ENCODE measurements at regions not wholly inside any gene's neighbourhood (a gene's known extent, or its start where the extent isn't known, plus 50 kb on each side); places are given as distances from the start of the nearest gene placed in this dataset.

DNA sequence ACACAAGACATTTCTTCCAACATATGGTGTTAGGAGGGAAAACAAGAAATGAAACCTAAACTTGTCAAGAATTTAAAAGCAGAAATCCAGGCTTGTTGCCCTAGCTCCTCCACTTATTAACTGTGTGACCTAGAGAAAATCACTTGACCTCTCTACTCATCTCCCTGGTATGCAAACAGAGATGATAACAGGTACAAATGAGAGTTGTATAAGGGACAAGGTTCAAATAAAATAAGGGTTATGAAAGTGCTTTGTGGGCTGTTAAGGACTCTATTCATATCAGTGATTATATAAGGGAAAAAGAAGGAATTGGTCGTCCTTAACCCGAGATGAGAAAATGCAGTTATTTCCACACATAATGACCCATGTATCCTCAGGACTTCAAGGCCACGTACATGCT lies 372.7 kb upstream of the TENM4 start:
- H3K4me1 ChIP-seq, result no peaks in the 10 kb centered on the region
- no peaks in the 10 kb centered on the region for H3K9me3 ChIP-seq
- H3K4me3 ChIP-seq, result no peak overlapping the region
- ATAC-seq (ENCODE audit: low FRiP score in 2 of 2) (no peak), DNase-seq (no peak)
- WGBS, 2 donors, result 48 to 64% methylated on average over 3 of the region's 3 CpGs
- TF ChIP-seq POLR2AphosphoS5 (IDR thresholded peaks at IDR 0.05) (no peak), EP300 (IDR thresholded peaks at IDR 0.05) (no peak), POLR2A (IDR thresholded peaks at IDR 0.05) (no peak)
- TF ChIP-seq, protein P1, sequence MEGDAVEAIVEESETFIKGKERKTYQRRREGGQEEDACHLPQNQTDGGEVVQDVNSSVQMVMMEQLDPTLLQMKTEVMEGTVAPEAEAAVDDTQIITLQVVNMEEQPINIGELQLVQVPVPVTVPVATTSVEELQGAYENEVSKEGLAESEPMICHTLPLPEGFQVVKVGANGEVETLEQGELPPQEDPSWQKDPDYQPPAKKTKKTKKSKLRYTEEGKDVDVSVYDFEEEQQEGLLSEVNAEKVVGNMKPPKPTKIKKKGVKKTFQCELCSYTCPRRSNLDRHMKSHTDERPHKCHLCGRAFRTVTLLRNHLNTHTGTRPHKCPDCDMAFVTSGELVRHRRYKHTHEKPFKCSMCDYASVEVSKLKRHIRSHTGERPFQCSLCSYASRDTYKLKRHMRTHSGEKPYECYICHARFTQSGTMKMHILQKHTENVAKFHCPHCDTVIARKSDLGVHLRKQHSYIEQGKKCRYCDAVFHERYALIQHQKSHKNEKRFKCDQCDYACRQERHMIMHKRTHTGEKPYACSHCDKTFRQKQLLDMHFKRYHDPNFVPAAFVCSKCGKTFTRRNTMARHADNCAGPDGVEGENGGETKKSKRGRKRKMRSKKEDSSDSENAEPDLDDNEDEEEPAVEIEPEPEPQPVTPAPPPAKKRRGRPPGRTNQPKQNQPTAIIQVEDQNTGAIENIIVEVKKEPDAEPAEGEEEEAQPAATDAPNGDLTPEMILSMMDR (IDR thresholded peaks at IDR 0.05), result no peak
- H3K36me3 ChIP-seq, result no peaks in the 10 kb centered on the region
- no peaks in the 10 kb centered on the region for H3K27me3 ChIP-seq
- H3K27ac ChIP-seq, result no peak overlapping the region

DNA sequence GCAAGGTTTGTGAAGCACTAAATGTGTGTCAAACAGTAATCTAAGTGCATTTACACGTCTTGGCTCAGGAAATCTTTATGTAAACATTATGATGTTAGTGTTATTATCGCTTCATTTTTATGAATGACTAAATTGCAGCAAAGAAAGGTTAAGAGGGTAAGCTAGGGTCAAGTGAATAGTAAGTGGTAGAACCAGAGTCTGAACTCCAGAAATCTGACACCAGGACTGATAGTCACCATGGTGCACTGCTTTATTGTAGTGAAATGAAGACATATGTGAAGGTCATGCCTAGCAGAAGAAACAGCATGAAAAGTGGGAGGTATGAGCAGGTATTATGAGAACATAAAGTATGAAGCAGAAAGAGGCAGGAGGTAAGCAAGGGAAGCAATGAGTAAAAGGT lies 368.7 kb upstream of the TENM4 start:
- 24 to 25% methylated on average over 2 of the region's 2 CpGs for WGBS, 2 donors
- no peaks in the 10 kb centered on the region for H3K36me3 ChIP-seq
- no peak overlapping the region for H3K4me3 ChIP-seq
- DNase-seq, result peak in 1 of 2 donors; percentile 20
- TF ChIP-seq POLR2A (IDR thresholded peaks at IDR 0.05) (no peak), POLR2AphosphoS5 (IDR thresholded peaks at IDR 0.05) (no peak), EP300 (IDR thresholded peaks at IDR 0.05) (no peak)
- TF ChIP-seq, protein P1 (IDR thresholded peaks at IDR 0.05), result no peak
- no peak overlapping the region for H3K27ac ChIP-seq
- H3K27me3 ChIP-seq, result no peaks in the 10 kb centered on the region
- ATAC-seq (ENCODE audit: low FRiP score in 2 of 2), result peak in 1 of 2 donors; percentile 69
- no peaks in the 10 kb centered on the region for H3K4me1 ChIP-seq
- no peaks in the 10 kb centered on the region for H3K9me3 ChIP-seq

DNA sequence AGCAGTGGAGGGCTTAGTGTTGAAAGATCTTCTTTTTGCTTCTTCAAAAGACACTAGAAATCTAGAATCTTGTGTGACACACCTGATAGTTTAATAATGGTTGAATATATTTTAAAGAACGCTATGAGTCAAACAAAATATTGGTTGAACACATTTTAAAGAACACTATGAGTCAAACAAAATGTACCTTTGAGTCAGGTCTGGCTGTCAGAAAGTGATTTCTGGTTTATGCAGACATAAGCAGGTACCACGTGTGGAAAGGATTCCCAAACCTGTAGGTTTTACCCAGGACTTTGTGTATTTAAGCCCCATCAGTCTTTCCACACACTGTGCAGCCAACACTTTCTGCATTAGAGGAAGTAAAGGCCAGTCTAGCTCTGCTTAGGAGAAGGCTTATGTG lies 366.7 kb upstream of the TENM4 start:
- Histone ChIP-seq H3K4me1 (no peaks in the 10 kb centered on the region), H3K27ac (no peak overlapping the region), H3K27me3 (no peaks in the 10 kb centered on the region), H3K36me3 (no peaks in the 10 kb centered on the region), H3K9me3 (no peaks in the 10 kb centered on the region), H3K4me3 (no peak overlapping the region)
- no peak for DNase-seq
- 69% methylated on average over 2 of the region's 2 CpGs for WGBS, 2 donors
- no peak for ATAC-seq (ENCODE audit: low FRiP score in 2 of 2)
- no peak for TF ChIP-seq POLR2AphosphoS5 (IDR thresholded peaks at IDR 0.05)
- TF ChIP-seq EP300 (IDR thresholded peaks at IDR 0.05), result no peak
- no peak for TF ChIP-seq POLR2A (IDR thresholded peaks at IDR 0.05)
- TF ChIP-seq, protein P1 (IDR thresholded peaks at IDR 0.05), result no peak

DNA sequence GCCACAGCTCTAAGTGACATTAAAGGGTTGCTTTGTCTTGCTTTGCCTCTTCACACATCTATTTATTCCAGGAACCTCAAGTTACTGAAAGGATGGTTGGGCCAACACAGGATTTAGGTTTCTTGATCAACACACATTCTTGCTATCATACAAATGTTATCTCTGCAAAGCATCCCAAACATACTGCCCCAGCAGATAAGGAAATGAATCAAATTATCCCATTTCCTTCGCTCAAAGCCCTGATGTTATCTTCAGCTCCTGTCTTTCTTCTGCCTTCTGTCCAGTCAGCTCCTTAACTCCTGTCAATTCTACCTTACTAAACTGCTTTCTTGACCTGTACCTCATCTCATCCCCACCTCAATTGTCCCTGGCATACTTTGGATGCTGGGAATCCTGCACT lies 355.9 kb upstream of the TENM4 start:
- TF ChIP-seq POLR2A (IDR thresholded peaks at IDR 0.05), result no peak
- TF ChIP-seq, protein P1 (IDR thresholded peaks at IDR 0.05), result no peak
- no peak for TF ChIP-seq EP300 (IDR thresholded peaks at IDR 0.05)
- TF ChIP-seq POLR2AphosphoS5 (IDR thresholded peaks at IDR 0.05), result no peak
- ATAC-seq (ENCODE audit: low FRiP score in 2 of 2) (no peak), DNase-seq (no peak)
- Histone ChIP-seq H3K9me3 (no peaks in the 10 kb centered on the region), H3K27me3 (no peaks in the 10 kb centered on the region), H3K36me3 (no peaks in the 10 kb centered on the region), H3K27ac (no peak overlapping the region), H3K4me3 (no peak overlapping the region), H3K4me1 (peaks cover 0 to 10% (median 0%) of the 10 kb centered on the region in 4 donors)
- 53 to 56% methylated on average over 1 of the region's 1 CpG for WGBS, 2 donors
